Trophoblast cell (in vitro differentiated cells and primary cell): ENCODE measurements at regions not wholly inside any gene's neighbourhood (a gene's known extent, or its start where the extent isn't known, plus 50 kb on each side); places are given as distances from the start of the nearest gene placed in this dataset.

Source experiments
- DNase-seq, 2 donors: peaks; one replicate each; pipeline ENCODE4 v3.0.0-alpha.2; 2016
- H2AFZ ChIP-seq: 2 replicates; pipeline ENCODE4 v1.6.1; 2013; ENCODE audit warnings: low read length, moderate library complexity, mild to moderate bottlenecking; ENCODE audit not compliant: insufficient read depth, poor library complexity
- H2AK5ac ChIP-seq: 2 replicates; pipeline ENCODE4 v1.6.1; 2013; ENCODE audit warnings: mild to moderate bottlenecking, low read length
- H2BK120ac ChIP-seq: 2 replicates; pipeline ENCODE4 v1.6.1; 2013; ENCODE audit warnings: low read length, mild to moderate bottlenecking, moderate library complexity; ENCODE audit not compliant: insufficient read depth, poor library complexity
- H2BK12ac ChIP-seq: 2 replicates; pipeline ENCODE4 v1.6.1; 2013; ENCODE audit warnings: mild to moderate bottlenecking, low read length, moderate library complexity
- H2BK5ac ChIP-seq: 2 replicates; pipeline ENCODE4 v1.6.1; 2013; ENCODE audit warnings: low read length, low read depth, moderate library complexity, mild to moderate bottlenecking; ENCODE audit not compliant: poor library complexity
- H3K14ac ChIP-seq: 2 replicates; pipeline ENCODE4 v1.6.1; 2013; ENCODE audit warnings: mild to moderate bottlenecking, low read length
- H3K18ac ChIP-seq: 2 replicates; pipeline ENCODE4 v1.6.1; 2013; ENCODE audit warnings: mild to moderate bottlenecking, low read length
- H3K23ac ChIP-seq: 2 replicates; pipeline ENCODE4 v1.6.1; 2013; ENCODE audit warnings: low read length
- H3K27ac ChIP-seq: 2 replicates; pipeline ENCODE4 v1.5.1; 2013; ENCODE audit warnings: low read depth, mild to moderate bottlenecking, inconsistent platforms, low read length, moderate library complexity
- H3K27me3 ChIP-seq: 2 replicates; pipeline ENCODE4 v1.6.1; 2013; ENCODE audit warnings: inconsistent platforms, mild to moderate bottlenecking, low read length, moderate library complexity; ENCODE audit not compliant: insufficient read depth
- H3K36me3 ChIP-seq, 2 experiments: 1 replicate in 1 of 2; 2 replicates in 1 of 2; pipeline ENCODE4 v1.6.1; 2013; ENCODE audit warnings: low read length in 2 of 2, mild to moderate bottlenecking in 2 of 2, moderate library complexity in 1 of 2; ENCODE audit not compliant: insufficient read depth in 2 of 2, control insufficient read depth in 1 of 2
- H3K4ac ChIP-seq: 2 replicates; pipeline ENCODE4 v1.6.1; 2013; ENCODE audit warnings: low read depth, mild to moderate bottlenecking, low read length, moderate library complexity
- H3K4me1 ChIP-seq, 2 experiments: 1 replicate in 1 of 2; 2 replicates in 1 of 2; pipeline ENCODE4 v1.6.1; 2013; ENCODE audit warnings: low read length in 2 of 2, mild to moderate bottlenecking in 2 of 2, moderate library complexity in 1 of 2; ENCODE audit not compliant: insufficient read depth in 2 of 2, control insufficient read depth in 1 of 2
- H3K4me2 ChIP-seq: 2 replicates; pipeline ENCODE4 v1.6.1; 2013; ENCODE audit warnings: inconsistent platforms, mild to moderate bottlenecking, low read length, moderate library complexity
- H3K4me3 ChIP-seq: 2 replicates; pipeline ENCODE4 v1.5.1; 2013; ENCODE audit warnings: mild to moderate bottlenecking, low read depth, low read length, inconsistent platforms
- H3K79me1 ChIP-seq: one replicate; pipeline ENCODE4 v1.6.1; 2013; ENCODE audit warnings: low read length
- H3K79me2 ChIP-seq: 2 replicates; pipeline ENCODE4 v1.6.1; 2013; ENCODE audit warnings: low read length, mild to moderate bottlenecking; ENCODE audit not compliant: control insufficient read depth, insufficient read depth, poor library complexity
- H3K9ac ChIP-seq: 2 replicates; pipeline ENCODE4 v1.6.1; 2013; ENCODE audit warnings: mild to moderate bottlenecking, low read length
- H3K9me3 ChIP-seq: 2 replicates; pipeline ENCODE4 v1.6.1; 2013; ENCODE audit warnings: low read depth, mild to moderate bottlenecking, control low read depth, inconsistent platforms, low read length; ENCODE audit not compliant: insufficient read depth
- H4K12ac ChIP-seq: 2 replicates; pipeline ENCODE4 v1.6.1; 2013; ENCODE audit warnings: low read depth, mild to moderate bottlenecking, low read length, moderate library complexity
- H4K8ac ChIP-seq: 2 replicates; pipeline ENCODE4 v1.6.1; 2013; ENCODE audit warnings: low read depth, mild to moderate bottlenecking, low read length, moderate library complexity
- H4K91ac ChIP-seq: one replicate; pipeline ENCODE4 v1.6.1; 2013; ENCODE audit warnings: low read depth, mild to moderate bottlenecking, low read length, moderate library complexity
- WGBS: extraction: QIAGEN DNeasy Blood & Tissue Kit; methylation state at CpG from one replicate; pipeline ENCODE4 v1.1.7; 2013; ENCODE audit warnings: missing lambda C conversion rate; ENCODE audit not compliant: insufficient read length, insufficient coverage; ENCODE audit errors: extremely low coverage; 5-methylcytosine and 5-hydroxymethylcytosine counted together

DNA sequence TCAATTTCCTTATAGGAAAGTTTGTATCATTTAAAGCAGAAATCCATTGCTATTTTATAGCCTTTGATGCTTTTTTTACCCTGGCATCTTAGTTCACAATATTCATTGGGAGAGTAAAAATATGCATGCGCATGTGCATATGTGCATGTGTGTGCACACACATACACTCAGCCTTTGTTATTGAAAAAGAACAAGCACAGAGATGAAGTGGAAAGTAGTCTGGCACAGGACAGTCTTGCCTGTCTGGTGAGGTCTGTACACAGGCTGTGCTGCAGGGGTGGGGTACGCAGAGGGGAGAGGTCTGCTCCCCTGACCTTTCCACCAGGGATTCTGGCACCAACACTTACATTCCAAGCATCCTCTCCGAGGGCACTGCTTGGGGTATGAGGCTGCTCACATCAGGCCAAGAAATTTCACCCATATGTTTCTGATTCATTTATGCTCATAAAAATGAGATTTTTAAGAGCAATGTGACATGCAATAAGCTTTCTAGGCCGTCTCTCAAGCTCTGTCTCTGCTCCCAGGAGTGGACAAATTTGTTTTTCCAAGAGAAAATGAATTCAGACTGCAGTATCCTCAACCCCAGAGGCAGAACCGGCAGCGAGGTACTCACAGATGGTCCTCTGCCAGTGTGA, 237.2 kb downstream of the INSIG2 start:
- no peak overlapping the region for H2AK5ac ChIP-seq
- no peak overlapping the region for H4K8ac ChIP-seq
- H3K14ac ChIP-seq, result no peak overlapping the region
- no peak overlapping the region for H3K9ac ChIP-seq
- H3K79me1 ChIP-seq, result no peaks in the 10 kb centered on the region
- no peak overlapping the region for H2AFZ ChIP-seq
- no peak overlapping the region for H2BK5ac ChIP-seq
- H3K4ac ChIP-seq, result no peak overlapping the region
- H2BK120ac ChIP-seq, result no peak overlapping the region
- H3K27ac ChIP-seq, result no peak overlapping the region
- peaks cover 0 to 8% of the 10 kb centered on the region in 2 experiments for H3K4me1 ChIP-seq
- H3K36me3 ChIP-seq, result no peaks in the 10 kb centered on the region
- H4K91ac ChIP-seq, result no peak overlapping the region
- DNase-seq, result no peak
- H3K4me3 ChIP-seq, result no peak overlapping the region
- no peaks in the 10 kb centered on the region for H3K9me3 ChIP-seq
- no peak overlapping the region for H3K18ac ChIP-seq
- no peaks in the 10 kb centered on the region for H3K79me2 ChIP-seq
- no peak overlapping the region for H2BK12ac ChIP-seq
- no peaks in the 10 kb centered on the region for H3K27me3 ChIP-seq
- no peak overlapping the region for H3K4me2 ChIP-seq
- H3K23ac ChIP-seq, result no peak overlapping the region
- no CpG with 5 or more reads among the region's 6 CpGs for WGBS
- no peak overlapping the region for H4K12ac ChIP-seq

- WGBS, result 100% methylated on average over 1 of the region's 2 CpGs
- H2BK5ac ChIP-seq, result no peak overlapping the region
- DNase-seq, result no peak
- no peaks in the 10 kb centered on the region for H3K27me3 ChIP-seq
- no peaks in the 10 kb centered on the region for H3K79me2 ChIP-seq
- H3K9ac ChIP-seq, result no peak overlapping the region
- H2AFZ ChIP-seq, result no peak overlapping the region
- no peak overlapping the region for H2BK12ac ChIP-seq
- peaks cover 0 to 12% of the 10 kb centered on the region in 2 experiments for H3K4me1 ChIP-seq
- H3K18ac ChIP-seq, result no peak overlapping the region
- no peak overlapping the region for H3K23ac ChIP-seq
- H2BK120ac ChIP-seq, result no peak overlapping the region
- H3K4me3 ChIP-seq, result no peak overlapping the region
- H4K12ac ChIP-seq, result no peak overlapping the region
- H4K8ac ChIP-seq, result no peak overlapping the region
- no peak overlapping the region for H4K91ac ChIP-seq
- no peak overlapping the region for H3K14ac ChIP-seq
- no peaks in the 10 kb centered on the region for H3K79me1 ChIP-seq
- no peak overlapping the region for H2AK5ac ChIP-seq
- H3K27ac ChIP-seq, result no peak overlapping the region
- H3K4me2 ChIP-seq, result no peak overlapping the region
- no peaks in the 10 kb centered on the region for H3K9me3 ChIP-seq
- H3K4ac ChIP-seq, result no peak overlapping the region
- H3K36me3 ChIP-seq, result no peaks in the 10 kb centered on the region
Observed at GRCh38 chr2:118322406-118322805, 234.1 kb downstream of the INSIG2 start.

- no peak overlapping the region for H2AK5ac ChIP-seq
- H2BK5ac ChIP-seq, result no peak overlapping the region
- H4K12ac ChIP-seq, result no peak overlapping the region
- no peak overlapping the region for H3K4ac ChIP-seq
- H2BK12ac ChIP-seq, result no peak overlapping the region
- peaks cover 0 to 12% of the 10 kb centered on the region in 2 experiments for H3K4me1 ChIP-seq
- H3K79me1 ChIP-seq, result no peaks in the 10 kb centered on the region
- H3K9me3 ChIP-seq, result no peaks in the 10 kb centered on the region
- H3K18ac ChIP-seq, result no peak overlapping the region
- H2BK120ac ChIP-seq, result no peak overlapping the region
- WGBS, result no CpG with 5 or more reads among the region's 5 CpGs
- H4K8ac ChIP-seq, result no peak overlapping the region
- peak in 1 of 2 donors; percentile 4 for DNase-seq
- H4K91ac ChIP-seq, result no peak overlapping the region
- H3K36me3 ChIP-seq, result no peaks in the 10 kb centered on the region
- no peak overlapping the region for H3K9ac ChIP-seq
- H3K79me2 ChIP-seq, result no peaks in the 10 kb centered on the region
- H3K4me2 ChIP-seq, result peak overlapping the region; percentile 38
- H3K27ac ChIP-seq, result no peak overlapping the region
- no peaks in the 10 kb centered on the region for H3K27me3 ChIP-seq
- H3K23ac ChIP-seq, result no peak overlapping the region
- no peak overlapping the region for H3K14ac ChIP-seq
- H2AFZ ChIP-seq, result no peak overlapping the region
- no peak overlapping the region for H3K4me3 ChIP-seq
Observed at GRCh38 chr2:118321432-118322105, 233.3 kb downstream of the INSIG2 start.

DNA sequence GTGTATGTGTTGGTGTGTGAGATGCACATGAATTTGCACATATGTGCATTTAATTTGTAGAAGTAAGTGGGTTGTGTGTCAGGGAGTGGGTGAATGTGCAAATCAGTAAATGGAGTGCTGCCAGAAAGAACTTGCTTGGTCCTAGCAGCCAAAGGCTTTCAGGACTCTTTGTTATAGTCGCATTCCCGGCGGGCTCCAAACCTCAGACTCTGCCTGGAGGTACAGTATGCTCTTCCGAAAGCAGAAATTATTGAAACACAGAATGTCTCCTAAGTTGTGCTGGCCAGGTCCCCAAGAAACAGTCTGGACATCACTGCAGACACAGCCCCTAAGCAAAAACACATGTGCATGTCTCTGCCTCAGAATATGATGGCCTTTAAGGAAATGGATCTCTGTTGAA, 232.4 kb downstream of the INSIG2 start:
- H3K23ac ChIP-seq, result no peak overlapping the region
- H3K79me2 ChIP-seq, result no peaks in the 10 kb centered on the region
- no peak overlapping the region for H2AK5ac ChIP-seq

More for the DNA sequence above, 232.4 kb downstream of the INSIG2 start:
- H3K4ac ChIP-seq, result no peak overlapping the region
- no peak overlapping the region for H4K91ac ChIP-seq
- no peak overlapping the region for H3K9ac ChIP-seq
- no peaks in the 10 kb centered on the region for H3K9me3 ChIP-seq
- no peak overlapping the region for H3K27ac ChIP-seq
- H3K4me3 ChIP-seq, result no peak overlapping the region
- H2BK12ac ChIP-seq, result no peak overlapping the region
- peaks cover 0 to 12% of the 10 kb centered on the region in 2 experiments for H3K4me1 ChIP-seq
- H2BK5ac ChIP-seq, result no peak overlapping the region
- no peaks in the 10 kb centered on the region for H3K27me3 ChIP-seq
- no peak for DNase-seq
- H4K8ac ChIP-seq, result no peak overlapping the region
- no peak overlapping the region for H2BK120ac ChIP-seq
- H3K4me2 ChIP-seq, result no peak overlapping the region
- WGBS, result no CpG with 5 or more reads among the region's 4 CpGs
- H3K14ac ChIP-seq, result no peak overlapping the region
- H4K12ac ChIP-seq, result no peak overlapping the region
- no peak overlapping the region for H2AFZ ChIP-seq
- H3K79me1 ChIP-seq, result no peaks in the 10 kb centered on the region
- H3K18ac ChIP-seq, result no peak overlapping the region
- no peaks in the 10 kb centered on the region for H3K36me3 ChIP-seq
